ENCODE measurements at regions not wholly inside any gene's neighbourhood (a gene's known extent, or its start where the extent isn't known, plus 50 kb on each side); places are given as distances from the start of the nearest gene placed in this dataset.

DNA sequence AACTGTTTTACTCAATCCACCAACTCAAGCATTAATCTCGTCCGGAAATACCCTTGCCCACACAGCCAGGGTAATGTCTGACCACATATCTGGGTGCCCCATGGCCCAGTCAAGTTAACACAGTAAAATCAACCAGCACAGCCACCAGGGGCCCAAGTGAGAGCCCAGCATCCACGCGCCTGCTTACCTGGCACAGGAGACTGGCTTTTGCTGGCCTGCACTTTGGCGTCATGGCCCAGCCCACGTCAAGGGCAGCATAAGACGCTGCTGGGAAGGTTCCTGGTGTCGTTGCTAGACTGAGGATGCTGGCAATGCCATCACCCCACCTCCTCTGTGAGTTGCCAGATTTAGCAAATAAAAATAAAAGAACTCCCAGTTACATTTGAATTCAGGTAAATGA lies 53.6 kb upstream of the BCL11B start:
- no peaks in the 10 kb centered on the region for H4K20me1 ChIP-seq (ENCODE audit: control insufficient read depth, extremely low read depth, insufficient read depth, low read length)
- H3K9me1 ChIP-seq (ENCODE audit: control insufficient read depth, extremely low read depth, insufficient read depth, low read length) = no peaks in the 10 kb centered on the region
- no peak overlapping the region for H3K4me3 ChIP-seq (ENCODE audit: control insufficient read depth in 2 of 3, extremely low read depth in 1 of 3, insufficient read depth in 2 of 3, low read depth in 1 of 3, low read length in 3 of 3)
- no peak overlapping the region for H3K27ac ChIP-seq (ENCODE audit: control insufficient read depth, insufficient read depth, low read length)
- no peaks in the 10 kb centered on the region for H3K9me3 ChIP-seq (ENCODE audit: control insufficient read depth, low read depth, low read length)
- dilution Hi-C loops (cut with MboI; ENCODE audit: extremely low pct_ligation_motif_present, low sequenced_read_pairs) = no loop called here
- DNase-seq (ENCODE audit: low read depth, low spot score) (no peak), FAIRE-seq (no peak)
- H3K4me1 ChIP-seq (ENCODE audit: control insufficient read depth, extremely low read depth, insufficient read depth, low read length) = peaks cover 14% of the 10 kb centered on the region
- H3K4me2 ChIP-seq (ENCODE audit: control insufficient read depth, extremely low read depth, insufficient read depth, low read depth, low read length) = no peak overlapping the region
- H3K36me3 ChIP-seq (ENCODE audit: control insufficient read depth in 2 of 2, extremely low read depth in 1 of 2, insufficient read depth in 2 of 2, low read length in 2 of 2) = no peaks in the 10 kb centered on the region
- H3K9ac ChIP-seq (ENCODE audit: control insufficient read depth, extremely low read depth, insufficient read depth, low read length) = no peak overlapping the region
- peaks cover 4% of the 10 kb centered on the region for H3K27me3 ChIP-seq (ENCODE audit: control insufficient read depth, extremely low read depth, insufficient read depth, low read length)
- TF ChIP-seq CTCF (optimal IDR thresholded peaks at IDR 0.05 in 1 of 3, IDR thresholded peaks at IDR 0.05 in 1 of 3, conservative IDR thresholded peaks at IDR 0.05 in 1 of 3; ENCODE audit: extremely low read depth in 1 of 3, insufficient read depth in 2 of 3, low read length in 3 of 3) (no peak), EZH2 (IDR thresholded peaks at IDR 0.05; ENCODE audit: low read length) (no peak)
- no peaks in the 10 kb centered on the region for H3K79me2 ChIP-seq (ENCODE audit: control insufficient read depth, insufficient read depth, low read length)
- no peak overlapping the region for H2AFZ ChIP-seq (ENCODE audit: control insufficient read depth, low read length)

DNA sequence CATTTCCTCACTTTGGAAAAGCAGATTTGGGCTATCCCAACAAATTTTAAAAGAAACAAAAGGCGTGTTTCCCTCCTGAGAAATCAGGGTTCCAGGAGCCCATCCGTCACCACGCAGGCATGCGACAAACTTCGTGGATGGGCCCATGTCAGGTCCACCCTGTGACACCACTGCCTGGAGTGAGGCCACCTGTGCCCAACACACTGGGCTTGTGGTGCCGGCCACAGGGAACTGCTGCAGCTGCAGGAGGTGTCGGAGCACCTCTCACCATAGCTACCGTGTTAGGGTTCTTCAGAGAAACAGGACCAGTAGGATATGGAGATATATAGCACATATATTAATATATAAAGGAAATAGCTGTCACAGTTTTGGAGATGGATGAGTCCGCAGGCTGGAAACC lies 53.0 kb upstream of the BCL11B start:
- DNase-seq (ENCODE audit: low read depth, low spot score) = no peak
- Histone ChIP-seq H3K79me2 (ENCODE audit: control insufficient read depth, insufficient read depth, low read length) (no peaks in the 10 kb centered on the region), H3K4me2 (ENCODE audit: control insufficient read depth, extremely low read depth, insufficient read depth, low read depth, low read length) (no peak overlapping the region)

More for the DNA sequence above, 53.0 kb upstream of the BCL11B start:
- Histone ChIP-seq H3K9me3 (ENCODE audit: control insufficient read depth, low read depth, low read length) (no peaks in the 10 kb centered on the region), H3K4me3 (ENCODE audit: control insufficient read depth in 2 of 3, extremely low read depth in 1 of 3, insufficient read depth in 2 of 3, low read depth in 1 of 3, low read length in 3 of 3) (no peak overlapping the region), H3K27ac (ENCODE audit: control insufficient read depth, insufficient read depth, low read length) (no peak overlapping the region), H2AFZ (ENCODE audit: control insufficient read depth, low read length) (no peak overlapping the region), H4K20me1 (ENCODE audit: control insufficient read depth, extremely low read depth, insufficient read depth, low read length) (no peaks in the 10 kb centered on the region), H3K36me3 (ENCODE audit: control insufficient read depth in 2 of 2, extremely low read depth in 1 of 2, insufficient read depth in 2 of 2, low read length in 2 of 2) (no peaks in the 10 kb centered on the region), H3K9me1 (ENCODE audit: control insufficient read depth, extremely low read depth, insufficient read depth, low read length) (no peaks in the 10 kb centered on the region), H3K27me3 (ENCODE audit: control insufficient read depth, extremely low read depth, insufficient read depth, low read length) (peaks cover 4% of the 10 kb centered on the region), H3K9ac (ENCODE audit: control insufficient read depth, extremely low read depth, insufficient read depth, low read length) (no peak overlapping the region), H3K4me1 (ENCODE audit: control insufficient read depth, extremely low read depth, insufficient read depth, low read length) (peaks cover 13% of the 10 kb centered on the region)
- dilution Hi-C loops (cut with MboI; ENCODE audit: extremely low pct_ligation_motif_present, low sequenced_read_pairs) = no loop called here
- no peak for FAIRE-seq
- no peak for TF ChIP-seq EZH2 (IDR thresholded peaks at IDR 0.05; ENCODE audit: low read length)
- TF ChIP-seq CTCF (optimal IDR thresholded peaks at IDR 0.05 in 1 of 3, IDR thresholded peaks at IDR 0.05 in 1 of 3, conservative IDR thresholded peaks at IDR 0.05 in 1 of 3; ENCODE audit: extremely low read depth in 1 of 3, insufficient read depth in 2 of 3, low read length in 3 of 3) = no peak

Data from keratinocyte (primary cell).